22Rv1 (cell line): ENCODE measurements at regions not wholly inside any gene's neighbourhood (a gene's known extent, or its start where the extent isn't known, plus 50 kb on each side); places are given as distances from the start of the nearest gene placed in this dataset.

ENCODE experiments used
- ZFX ChIP-seq: fragments of 450-650 bp; IDR thresholded peaks from 2 replicates; pipeline ENCODE4 v1.6.1; 2017; ENCODE audit warnings: antibody characterized with exemption, borderline replicate concordance
- TF ChIP-seq, protein P1 (sequence below): fragments of 450-650 bp; IDR thresholded peaks from 2 replicates; pipeline ENCODE4 v1.5.1; 2017; ENCODE audit warnings: mild to moderate bottlenecking

DNA sequence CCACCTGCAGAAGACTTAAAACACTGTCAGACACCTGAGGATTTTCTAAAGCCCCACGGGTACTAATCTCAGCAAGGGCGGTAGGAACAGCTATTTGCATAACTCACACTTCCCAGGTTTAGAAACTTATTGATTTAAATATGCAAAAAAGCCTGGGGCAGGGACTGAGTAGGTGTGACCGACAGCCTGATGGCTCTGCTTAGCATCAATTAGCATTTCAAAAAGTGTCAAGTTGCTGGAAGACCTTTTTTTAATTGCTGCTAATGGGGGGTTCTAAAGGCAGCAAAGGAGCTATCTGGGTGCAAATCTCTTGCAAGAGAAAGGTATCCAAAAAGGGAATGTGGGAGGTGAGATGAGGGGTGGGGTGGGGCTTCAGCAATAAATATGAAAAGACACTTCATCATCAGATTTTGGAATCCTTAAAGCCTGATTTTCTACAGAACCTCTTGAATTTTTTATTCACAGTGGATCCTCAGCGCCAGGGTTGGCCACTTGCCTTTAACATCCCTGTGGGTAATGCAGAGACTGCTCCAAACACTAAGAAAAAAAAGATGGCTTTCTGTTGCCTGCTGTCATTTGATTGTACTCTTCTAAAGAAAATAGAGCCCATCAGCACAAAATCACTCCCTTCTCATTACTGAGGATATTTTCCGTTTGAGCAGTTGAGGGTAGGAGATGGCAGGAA is 121.1 kb upstream of the RMP24 start:
- TF ChIP-seq, protein P1, sequence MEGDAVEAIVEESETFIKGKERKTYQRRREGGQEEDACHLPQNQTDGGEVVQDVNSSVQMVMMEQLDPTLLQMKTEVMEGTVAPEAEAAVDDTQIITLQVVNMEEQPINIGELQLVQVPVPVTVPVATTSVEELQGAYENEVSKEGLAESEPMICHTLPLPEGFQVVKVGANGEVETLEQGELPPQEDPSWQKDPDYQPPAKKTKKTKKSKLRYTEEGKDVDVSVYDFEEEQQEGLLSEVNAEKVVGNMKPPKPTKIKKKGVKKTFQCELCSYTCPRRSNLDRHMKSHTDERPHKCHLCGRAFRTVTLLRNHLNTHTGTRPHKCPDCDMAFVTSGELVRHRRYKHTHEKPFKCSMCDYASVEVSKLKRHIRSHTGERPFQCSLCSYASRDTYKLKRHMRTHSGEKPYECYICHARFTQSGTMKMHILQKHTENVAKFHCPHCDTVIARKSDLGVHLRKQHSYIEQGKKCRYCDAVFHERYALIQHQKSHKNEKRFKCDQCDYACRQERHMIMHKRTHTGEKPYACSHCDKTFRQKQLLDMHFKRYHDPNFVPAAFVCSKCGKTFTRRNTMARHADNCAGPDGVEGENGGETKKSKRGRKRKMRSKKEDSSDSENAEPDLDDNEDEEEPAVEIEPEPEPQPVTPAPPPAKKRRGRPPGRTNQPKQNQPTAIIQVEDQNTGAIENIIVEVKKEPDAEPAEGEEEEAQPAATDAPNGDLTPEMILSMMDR: no peak
- TF ChIP-seq ZFX: no peak
